SK-N-MC (cell line): ENCODE measurements at regions not wholly inside any gene's neighbourhood (a gene's known extent, or its start where the extent isn't known, plus 50 kb on each side); places are given as distances from the start of the nearest gene placed in this dataset.

Source experiments
- EZH2 ChIP-seq: fragments of 200-600 bp; sonication (generic); IDR thresholded peaks from one replicate; pipeline ENCODE4 v1.6.1; 2017; ENCODE audit warnings: antibody characterized with exemption
- POLR2AphosphoS5 ChIP-seq: IDR thresholded peaks from 2 replicates; pipeline ENCODE4 v1.6.1; 2012; ENCODE audit warnings: mild to moderate bottlenecking, low read depth, low read length, borderline replicate concordance

GRCh38 chr6:120214088-120214499, 864.5 kb upstream of the MAN1A1 start:
- no peak for TF ChIP-seq EZH2
- no peak for TF ChIP-seq POLR2AphosphoS5
